GM06990 (cell line): ENCODE measurements at regions not wholly inside any gene's neighbourhood (a gene's known extent, or its start where the extent isn't known, plus 50 kb on each side); places are given as distances from the start of the nearest gene placed in this dataset.
"Not testable (repeated sequence)": the region's sequence is repeated elsewhere in the genome, so short reads cannot be mapped to it uniquely, and the experiment has no call there.

Experiments
- DNase-seq: peaks from one replicate; pipeline ENCODE4 v3.0.0-alpha.2; 2011; ENCODE audit not compliant: insufficient read length; ENCODE audit errors: extremely low read depth
- H3K27me3 ChIP-seq: replicated peaks from 2 replicates; pipeline ENCODE4 v1.6.0; 2011; ENCODE audit warnings: low read length; ENCODE audit not compliant: control insufficient read depth, insufficient read depth
- H3K36me3 ChIP-seq: 2 replicates; pipeline ENCODE4 v1.5.1; 2011; ENCODE audit warnings: low read length; ENCODE audit not compliant: control insufficient read depth, insufficient read depth
- H3K4me3 ChIP-seq: replicated peaks from 2 replicates; pipeline ENCODE4 v1.5.1; 2011; ENCODE audit warnings: low read depth, mild to moderate bottlenecking, control low read depth, low read length
- TF ChIP-seq, protein P1 (sequence below): IDR thresholded peaks from 2 replicates; pipeline ENCODE4 v1.5.1; 2011; ENCODE audit warnings: low read length, control low read depth, mild to moderate bottlenecking, inconsistent platforms; ENCODE audit not compliant: insufficient read depth, poor library complexity, severe bottlenecking

GRCh38 chr2:41197781-41198180 is 745.9 kb upstream of the SLC8A1 start:
- H3K27me3 ChIP-seq: no peaks in the 10 kb centered on the region
- DNase-seq: no peak

GRCh38 chr2:41199334-41199733 is 747.4 kb upstream of the SLC8A1 start:
- no peaks in the 10 kb centered on the region for H3K27me3 ChIP-seq

More at GRCh38 chr2:41197781-41198180, 745.9 kb upstream of the SLC8A1 start:
- no peak overlapping the region for H3K4me3 ChIP-seq
- TF ChIP-seq, protein P1, sequence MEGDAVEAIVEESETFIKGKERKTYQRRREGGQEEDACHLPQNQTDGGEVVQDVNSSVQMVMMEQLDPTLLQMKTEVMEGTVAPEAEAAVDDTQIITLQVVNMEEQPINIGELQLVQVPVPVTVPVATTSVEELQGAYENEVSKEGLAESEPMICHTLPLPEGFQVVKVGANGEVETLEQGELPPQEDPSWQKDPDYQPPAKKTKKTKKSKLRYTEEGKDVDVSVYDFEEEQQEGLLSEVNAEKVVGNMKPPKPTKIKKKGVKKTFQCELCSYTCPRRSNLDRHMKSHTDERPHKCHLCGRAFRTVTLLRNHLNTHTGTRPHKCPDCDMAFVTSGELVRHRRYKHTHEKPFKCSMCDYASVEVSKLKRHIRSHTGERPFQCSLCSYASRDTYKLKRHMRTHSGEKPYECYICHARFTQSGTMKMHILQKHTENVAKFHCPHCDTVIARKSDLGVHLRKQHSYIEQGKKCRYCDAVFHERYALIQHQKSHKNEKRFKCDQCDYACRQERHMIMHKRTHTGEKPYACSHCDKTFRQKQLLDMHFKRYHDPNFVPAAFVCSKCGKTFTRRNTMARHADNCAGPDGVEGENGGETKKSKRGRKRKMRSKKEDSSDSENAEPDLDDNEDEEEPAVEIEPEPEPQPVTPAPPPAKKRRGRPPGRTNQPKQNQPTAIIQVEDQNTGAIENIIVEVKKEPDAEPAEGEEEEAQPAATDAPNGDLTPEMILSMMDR: no peak
- no peaks in the 10 kb centered on the region for H3K36me3 ChIP-seq

DNA sequence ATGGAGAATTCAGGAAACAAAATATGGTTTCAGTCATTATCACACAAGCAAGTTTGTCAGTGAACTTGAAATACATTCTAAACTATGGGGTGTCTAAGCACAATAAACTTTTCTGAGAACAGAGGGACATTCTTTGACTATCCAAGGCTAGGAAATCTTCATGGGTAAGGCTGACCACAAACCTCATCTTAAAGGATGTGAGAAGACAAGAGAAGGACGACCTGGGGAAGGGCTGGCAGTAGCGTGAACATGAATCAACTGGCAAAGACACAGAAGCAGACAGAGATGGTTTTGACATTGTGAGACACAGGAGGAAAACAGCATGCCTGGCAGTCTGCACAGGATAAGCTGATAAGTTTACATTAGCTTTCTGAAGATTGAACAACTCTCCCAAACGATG is 752.4 kb upstream of the SLC8A1 start:
- no peaks in the 10 kb centered on the region for H3K27me3 ChIP-seq
- DNase-seq: no peak
- H3K36me3 ChIP-seq: no peaks in the 10 kb centered on the region
- TF ChIP-seq, protein P1: no peak
- no peak overlapping the region for H3K4me3 ChIP-seq

More at GRCh38 chr2:41199334-41199733, 747.4 kb upstream of the SLC8A1 start:
- Histone ChIP-seq H3K36me3 (no peaks in the 10 kb centered on the region), H3K4me3 (no peak overlapping the region)
- DNase-seq: no peak
- TF ChIP-seq, protein P1: no peak

DNA sequence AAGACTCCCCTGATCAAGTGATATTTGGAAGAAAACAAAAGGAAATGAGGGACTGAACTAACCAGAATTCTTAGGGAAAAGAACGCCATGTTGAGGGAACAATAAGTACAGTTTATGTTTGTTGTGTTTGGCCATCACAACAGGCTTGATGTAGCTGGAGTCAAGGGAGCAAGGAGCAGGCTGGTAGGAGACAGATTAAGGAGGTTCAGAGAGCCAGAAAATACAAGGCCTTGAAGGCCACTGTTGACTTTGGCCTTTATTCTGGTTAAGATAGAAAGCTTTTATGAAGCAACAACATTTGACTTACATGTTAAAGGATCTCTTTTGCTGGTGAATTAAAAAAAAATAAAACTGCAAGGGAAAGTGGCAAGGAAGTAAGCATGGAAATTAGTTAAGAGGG is 754.1 kb upstream of the SLC8A1 start:
- TF ChIP-seq, protein P1: no peak

DNA sequence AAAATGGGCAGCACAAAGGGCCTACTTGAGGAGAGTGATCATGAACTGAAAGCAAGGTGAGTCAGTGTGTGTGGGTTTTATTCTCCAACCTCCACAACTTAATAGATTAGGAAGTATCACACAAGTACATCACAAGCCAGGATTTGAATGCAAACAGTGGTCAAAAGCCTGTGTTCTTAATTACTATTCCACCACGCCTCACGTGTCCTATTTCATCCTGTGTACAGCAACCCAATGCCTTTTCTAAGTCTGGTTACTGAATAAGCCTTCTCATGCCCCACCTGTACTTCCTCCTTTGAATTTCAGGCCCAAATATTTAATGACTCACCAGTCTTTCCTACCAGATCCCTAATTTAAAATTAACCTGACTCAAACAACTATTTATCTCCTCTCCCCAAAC is 755.7 kb upstream of the SLC8A1 start:
- Histone ChIP-seq H3K27me3 (no peaks in the 10 kb centered on the region), H3K36me3 (no peaks in the 10 kb centered on the region), H3K4me3 (no peak overlapping the region)
- TF ChIP-seq, protein P1: no peak
- no peak for DNase-seq

More for the DNA sequence above, 754.1 kb upstream of the SLC8A1 start:
- no peaks in the 10 kb centered on the region for H3K36me3 ChIP-seq
- no peak overlapping the region for H3K4me3 ChIP-seq
- DNase-seq: no peak
- no peaks in the 10 kb centered on the region for H3K27me3 ChIP-seq

DNA sequence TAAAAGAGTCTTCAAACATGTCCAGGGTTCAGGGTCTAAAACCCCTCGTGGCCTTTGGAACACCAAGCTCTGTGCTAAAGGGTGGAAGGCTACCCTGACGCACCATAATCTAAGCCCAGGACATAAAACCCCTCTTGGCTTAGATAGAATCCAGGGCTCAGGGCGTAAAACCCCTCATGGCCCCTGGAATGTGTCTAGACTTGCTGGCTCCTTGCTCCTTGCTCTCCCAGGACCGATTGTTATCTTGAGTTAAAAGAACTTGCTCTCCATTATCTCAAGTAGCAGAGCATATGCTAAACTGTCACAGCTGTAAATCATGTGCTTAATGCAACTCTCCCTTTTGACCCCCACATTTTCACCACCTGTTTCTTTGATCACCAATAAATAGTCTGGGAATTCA is 758.1 kb upstream of the SLC8A1 start:
- not testable (repeated sequence) for H3K4me3 ChIP-seq, DNase-seq, H3K27me3 ChIP-seq, H3K36me3 ChIP-seq
